ENCODE measurements at regions not wholly inside any gene's neighbourhood (a gene's known extent, or its start where the extent isn't known, plus 50 kb on each side); places are given as distances from the start of the nearest gene placed in this dataset.

- no peak for TF ChIP-seq CTCF (IDR thresholded peaks at IDR 0.05; ENCODE audit: control extremely low read depth, extremely low read depth, low read depth, missing control alignments)
Measured at GRCh38 chr22:46035380-46035741, 58.4 kb upstream of the WNT7B start.

GRCh38 chr22:46035742-46036557 is 59.0 kb upstream of the WNT7B start:
- CTCF ChIA-PET, result interaction anchor here (1.5 to 2.5 kb wide), 4 partner anchors 15 to 81 kb away, joined by 3 to 18 read pairs (median 8); no protein-coding TSS in a partner anchor
- DNase-seq (ENCODE audit: extremely low spot score), result peak; percentile 100
- no peak for TF ChIP-seq CTCF (IDR thresholded peaks at IDR 0.05; ENCODE audit: control extremely low read depth, extremely low read depth, low read depth, missing control alignments)
- POLR2A ChIA-PET, result interaction anchor here (0.6 kb wide), 1 partner anchor 725 kb away, joined by 5 read pairs; no protein-coding TSS in a partner anchor

More at GRCh38 chr22:46035380-46035741, 58.4 kb upstream of the WNT7B start:
- ChIA-PET CTCF (interaction anchor here (1.5 to 2.5 kb wide), 4 partner anchors 14 to 82 kb away, joined by 3 to 18 read pairs (median 8); no protein-coding TSS in a partner anchor), POLR2A (no interaction called here)
- DNase-seq (ENCODE audit: extremely low spot score), result no peak

GRCh38 chr22:46036558-46037408 is 59.8 kb upstream of the WNT7B start:
- peak; percentile 24 for TF ChIP-seq CTCF (IDR thresholded peaks at IDR 0.05; ENCODE audit: control extremely low read depth, extremely low read depth, low read depth, missing control alignments)
- ChIA-PET CTCF (interaction anchor here (1.8 to 2.5 kb wide), 2 partner anchors 24 to 30 kb away, joined by 8 to 18 read pairs; no protein-coding TSS in a partner anchor), POLR2A (interaction anchor here (0.6 kb wide), 1 partner anchor 724 kb away, joined by 5 read pairs; no protein-coding TSS in a partner anchor)
- DNase-seq (ENCODE audit: extremely low spot score), result no peak

GRCh38 chr22:46038174-46038487 is 61.2 kb upstream of the WNT7B start:
- CTCF ChIA-PET, result interaction anchor here (1.2 to 1.5 kb wide), 2 partner anchors 43 to 79 kb away, joined by 3 read pairs; no protein-coding TSS in a partner anchor
- no peak for TF ChIP-seq CTCF (IDR thresholded peaks at IDR 0.05; ENCODE audit: control extremely low read depth, extremely low read depth, low read depth, missing control alignments)
- DNase-seq (ENCODE audit: extremely low spot score), result no peak
- POLR2A ChIA-PET, result no interaction called here

- ChIA-PET CTCF (interaction anchor here (1.2 to 1.5 kb wide), 2 partner anchors 44 to 78 kb away, joined by 3 read pairs; no protein-coding TSS in a partner anchor), POLR2A (no interaction called here)
- no peak for DNase-seq (ENCODE audit: extremely low spot score)
- no peak for TF ChIP-seq CTCF (IDR thresholded peaks at IDR 0.05; ENCODE audit: control extremely low read depth, extremely low read depth, low read depth, missing control alignments)
Measured at GRCh38 chr22:46038516-46039430, 61.8 kb upstream of the WNT7B start.
